ENCODE measurements at regions not wholly inside any gene's neighbourhood (a gene's known extent, or its start where the extent isn't known, plus 50 kb on each side); places are given as distances from the start of the nearest gene placed in this dataset.

DNA sequence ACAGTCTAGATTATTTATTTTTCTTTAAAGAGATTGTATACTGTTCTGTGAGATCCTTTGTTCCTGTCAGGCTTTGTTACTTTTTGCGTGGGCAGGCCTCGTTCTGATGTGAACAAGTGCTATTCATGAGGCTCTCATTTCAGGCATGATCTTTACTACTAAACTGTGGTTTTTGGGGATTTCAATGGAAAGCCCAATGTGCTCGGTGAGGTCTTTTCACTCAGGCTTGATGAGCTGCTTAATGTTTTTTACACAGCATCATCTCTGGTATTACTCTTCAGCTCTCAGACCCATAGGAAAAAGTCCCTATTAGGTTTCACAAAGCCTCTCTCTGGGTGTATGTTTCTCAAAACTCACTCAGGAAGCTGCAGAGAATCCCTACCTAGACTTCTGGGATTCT, 419.4 kb downstream of the GPATCH2 start:
- H3K4me3 ChIP-seq = no peak overlapping the region
- 44% methylated on average over 3 of the region's 3 CpGs for WGBS
- H3K4me1 ChIP-seq (replicated peaks) = no peaks in the 10 kb centered on the region
- no peaks in the 10 kb centered on the region for H3K9me3 ChIP-seq
- H3K27me3 ChIP-seq (replicated peaks; ENCODE audit: insufficient read depth) = no peaks in the 10 kb centered on the region
- intact Hi-C loops (cut with DNase I) = no loop called here
- no peaks in the 10 kb centered on the region for H3K36me3 ChIP-seq
- no peak overlapping the region for H3K27ac ChIP-seq
- TF ChIP-seq POLR2A (IDR thresholded peaks at IDR 0.05) (no peak), POLR2AphosphoS5 (IDR thresholded peaks at IDR 0.05) (no peak)
- DNase-seq (ENCODE audit: low spot score) = no peak

DNA sequence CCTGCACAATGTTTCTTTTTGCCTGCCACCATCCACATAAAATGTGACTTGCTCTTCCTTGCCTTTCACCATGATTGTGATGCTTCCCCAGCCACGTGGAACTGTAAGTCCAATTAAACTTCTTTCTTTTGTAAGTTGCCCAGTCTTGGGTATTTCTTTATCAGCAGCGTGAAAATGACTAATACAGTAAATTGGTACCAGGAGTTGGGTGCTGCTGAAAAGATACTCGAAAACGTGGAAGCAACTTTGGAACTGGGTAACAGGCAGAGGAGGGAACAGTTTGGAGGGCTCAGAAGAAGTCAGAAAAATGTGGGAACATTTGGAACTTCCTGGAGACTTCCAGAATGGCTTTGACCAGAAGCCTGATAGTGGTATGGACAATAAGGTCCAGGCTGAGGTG, 425.3 kb downstream of the GPATCH2 start:
- Histone ChIP-seq H3K27me3 (replicated peaks; ENCODE audit: insufficient read depth) (no peaks in the 10 kb centered on the region), H3K36me3 (no peaks in the 10 kb centered on the region), H3K9me3 (no peaks in the 10 kb centered on the region), H3K4me3 (no peak overlapping the region), H3K4me1 (replicated peaks) (no peaks in the 10 kb centered on the region), H3K27ac (no peak overlapping the region)
- DNase-seq (ENCODE audit: low spot score) = no peak
- intact Hi-C loops (cut with DNase I) = no loop called here
- 89% methylated on average over 4 of the region's 4 CpGs for WGBS
- TF ChIP-seq POLR2AphosphoS5 (IDR thresholded peaks at IDR 0.05) (no peak), POLR2A (IDR thresholded peaks at IDR 0.05) (no peak)
- TF ChIP-seq, protein P1, sequence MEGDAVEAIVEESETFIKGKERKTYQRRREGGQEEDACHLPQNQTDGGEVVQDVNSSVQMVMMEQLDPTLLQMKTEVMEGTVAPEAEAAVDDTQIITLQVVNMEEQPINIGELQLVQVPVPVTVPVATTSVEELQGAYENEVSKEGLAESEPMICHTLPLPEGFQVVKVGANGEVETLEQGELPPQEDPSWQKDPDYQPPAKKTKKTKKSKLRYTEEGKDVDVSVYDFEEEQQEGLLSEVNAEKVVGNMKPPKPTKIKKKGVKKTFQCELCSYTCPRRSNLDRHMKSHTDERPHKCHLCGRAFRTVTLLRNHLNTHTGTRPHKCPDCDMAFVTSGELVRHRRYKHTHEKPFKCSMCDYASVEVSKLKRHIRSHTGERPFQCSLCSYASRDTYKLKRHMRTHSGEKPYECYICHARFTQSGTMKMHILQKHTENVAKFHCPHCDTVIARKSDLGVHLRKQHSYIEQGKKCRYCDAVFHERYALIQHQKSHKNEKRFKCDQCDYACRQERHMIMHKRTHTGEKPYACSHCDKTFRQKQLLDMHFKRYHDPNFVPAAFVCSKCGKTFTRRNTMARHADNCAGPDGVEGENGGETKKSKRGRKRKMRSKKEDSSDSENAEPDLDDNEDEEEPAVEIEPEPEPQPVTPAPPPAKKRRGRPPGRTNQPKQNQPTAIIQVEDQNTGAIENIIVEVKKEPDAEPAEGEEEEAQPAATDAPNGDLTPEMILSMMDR (IDR thresholded peaks at IDR 0.05) = no peak

DNA sequence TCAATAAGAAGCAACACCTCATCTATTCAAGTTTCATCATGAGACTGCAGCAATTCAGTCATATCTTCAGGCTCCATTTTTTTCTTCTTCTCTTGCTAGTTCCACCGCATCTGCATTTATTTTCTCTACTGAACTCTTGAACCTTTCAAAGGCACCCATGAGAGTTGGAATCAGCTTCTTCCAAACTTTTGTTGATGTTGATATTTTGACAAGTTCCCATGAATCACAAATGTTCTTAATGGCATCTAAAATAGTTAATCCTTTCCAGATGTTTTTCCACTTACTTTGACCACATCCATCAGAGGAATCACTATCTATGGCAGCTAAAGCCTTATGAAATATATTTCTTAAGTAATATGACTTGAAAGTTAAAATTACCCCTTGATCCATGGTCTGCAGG, 434.3 kb downstream of the GPATCH2 start:
- DNase-seq (ENCODE audit: low spot score) = no peak
- Histone ChIP-seq H3K9me3 (no peaks in the 10 kb centered on the region), H3K36me3 (no peaks in the 10 kb centered on the region), H3K4me3 (no peak overlapping the region), H3K27me3 (replicated peaks; ENCODE audit: insufficient read depth) (no peaks in the 10 kb centered on the region), H3K4me1 (replicated peaks) (no peaks in the 10 kb centered on the region), H3K27ac (no peak overlapping the region)
- TF ChIP-seq POLR2A (IDR thresholded peaks at IDR 0.05) = no peak
- TF ChIP-seq, protein P1 (IDR thresholded peaks at IDR 0.05) = no peak
- no peak for TF ChIP-seq POLR2AphosphoS5 (IDR thresholded peaks at IDR 0.05)
- 85% methylated on average over 1 of the region's 1 CpG for WGBS
- intact Hi-C loops (cut with DNase I) = no loop called here

DNA sequence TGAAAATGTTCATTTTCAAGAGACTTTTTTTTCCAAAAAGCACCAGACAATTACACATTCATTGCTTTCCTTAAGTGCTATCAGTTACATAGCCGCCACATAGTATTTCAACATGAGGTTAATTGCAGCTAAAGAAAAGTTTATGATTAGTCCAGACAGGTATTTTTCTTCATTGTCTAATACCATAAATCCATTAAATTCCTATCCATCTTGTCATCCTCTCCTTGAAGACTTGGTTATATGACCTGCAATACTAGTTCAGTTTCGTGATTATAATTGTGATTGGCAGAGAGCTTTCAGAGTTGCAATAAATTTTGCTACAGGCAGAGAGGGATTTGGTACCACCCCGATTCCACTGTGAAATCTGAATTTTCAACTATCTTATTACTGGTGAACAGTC, 437.7 kb downstream of the GPATCH2 start:
- TF ChIP-seq POLR2AphosphoS5 (IDR thresholded peaks at IDR 0.05) (no peak), POLR2A (IDR thresholded peaks at IDR 0.05) (no peak)
- TF ChIP-seq, protein P1 (IDR thresholded peaks at IDR 0.05) = no peak
- 48% methylated on average over 3 of the region's 3 CpGs for WGBS
- no peak overlapping the region for H3K4me3 ChIP-seq

DNA sequence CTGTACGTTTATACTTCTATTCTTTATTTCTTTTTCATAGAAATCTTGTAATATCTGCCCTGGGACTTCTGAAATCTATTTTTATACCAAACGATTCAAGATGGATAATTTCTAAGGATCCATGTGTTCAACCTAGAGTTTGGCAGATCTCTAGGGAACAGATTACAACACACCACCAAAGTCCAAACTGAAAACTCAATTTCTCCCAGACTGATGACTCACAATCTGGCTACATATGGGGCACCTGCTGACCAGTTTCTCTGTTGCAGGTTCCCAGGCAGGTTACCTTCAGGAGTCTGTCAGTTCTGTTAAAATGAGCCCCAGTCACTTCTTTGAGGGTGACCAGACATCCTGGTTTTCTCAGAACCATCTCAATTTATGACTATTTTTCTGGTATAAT, 439.4 kb downstream of the GPATCH2 start:
- no peak overlapping the region for H3K27ac ChIP-seq
- no peaks in the 10 kb centered on the region for H3K4me1 ChIP-seq (replicated peaks)
- WGBS = 82% methylated on average over 2 of the region's 2 CpGs
- no peak overlapping the region for H3K4me3 ChIP-seq
- intact Hi-C loops (cut with DNase I) = no loop called here
- TF ChIP-seq POLR2A (IDR thresholded peaks at IDR 0.05) (no peak), POLR2AphosphoS5 (IDR thresholded peaks at IDR 0.05) (no peak)
- TF ChIP-seq, protein P1 (IDR thresholded peaks at IDR 0.05) = no peak
- H3K36me3 ChIP-seq = no peaks in the 10 kb centered on the region
- H3K9me3 ChIP-seq = no peaks in the 10 kb centered on the region
- no peaks in the 10 kb centered on the region for H3K27me3 ChIP-seq (replicated peaks; ENCODE audit: insufficient read depth)
- DNase-seq (ENCODE audit: low spot score) = no peak

More for the DNA sequence above, 437.7 kb downstream of the GPATCH2 start:
- DNase-seq (ENCODE audit: low spot score) = no peak
- Histone ChIP-seq H3K27ac (no peak overlapping the region), H3K9me3 (no peaks in the 10 kb centered on the region), H3K36me3 (no peaks in the 10 kb centered on the region), H3K27me3 (replicated peaks; ENCODE audit: insufficient read depth) (no peaks in the 10 kb centered on the region), H3K4me1 (replicated peaks) (no peaks in the 10 kb centered on the region)
- intact Hi-C loops (cut with DNase I) = no loop called here

Data from prostate gland (tissue), 2 donors.